OCI-LY3 (cell line): ENCODE measurements at regions not wholly inside any gene's neighbourhood (a gene's known extent, or its start where the extent isn't known, plus 50 kb on each side); places are given as distances from the start of the nearest gene placed in this dataset.

Experiments used
- H2AFZ ChIP-seq: fragments of 200-600, 300-600 bp; shearing (Covaris generic); 2 replicates; pipeline ENCODE4 v1.6.0; 2014; ENCODE audit warnings: antibody characterized with exemption, low read depth, low read length
- H3K27ac ChIP-seq: fragments of 200-600, 300-600 bp; sonication (generic); 2 replicates; pipeline ENCODE4 v1.5.1; 2014; ENCODE audit warnings: mild to moderate bottlenecking, low read length, moderate library complexity, mixed read lengths
- H3K27me3 ChIP-seq: fragments of 200-600, 300-600 bp; sonication (generic); 2 replicates; pipeline ENCODE4 v1.6.1; 2014; ENCODE audit warnings: low read depth, low read length, mixed read lengths
- H3K36me3 ChIP-seq: fragments of 200-600, 300-600 bp; sonication (generic); replicated peaks from 2 replicates; pipeline ENCODE3; 2014; ENCODE audit warnings: low read depth, low read length, mixed read lengths
- H3K4me1 ChIP-seq: fragments of 300-600, 200-600 bp; sonication (generic); 2 replicates; pipeline ENCODE4 v1.6.1; 2014; ENCODE audit warnings: low read length, mixed read lengths
- H3K4me2 ChIP-seq: fragments of 200-600, 300-600 bp; sonication (generic); 2 replicates; pipeline ENCODE4 v1.6.1; 2014; ENCODE audit warnings: low read length, mixed read lengths
- H3K4me3 ChIP-seq: fragments of 300-600, 200-600 bp; sonication (generic); 2 replicates; pipeline ENCODE4 v1.5.1; 2014; ENCODE audit warnings: antibody characterized with exemption, mild to moderate bottlenecking, low read length, moderate library complexity
- H3K79me2 ChIP-seq: fragments of 300-600, 200-600 bp; shearing (Covaris generic); 2 replicates; pipeline ENCODE4 v1.6.1; 2014; ENCODE audit warnings: mild to moderate bottlenecking, low read length, mixed read lengths
- H3K9ac ChIP-seq: fragments of 300-600, 200-600 bp; shearing (Covaris generic); 2 replicates; pipeline ENCODE4 v1.6.0; 2014; ENCODE audit warnings: mild to moderate bottlenecking, low read length, moderate library complexity
- H3K9me3 ChIP-seq: fragments of 200-600, 300-600 bp; shearing (Covaris generic); 2 replicates; pipeline ENCODE4 v1.6.1; 2014; ENCODE audit warnings: low read length, mixed read lengths; ENCODE audit not compliant: insufficient read depth
- H4K20me1 ChIP-seq: fragments of 200-600, 300-600 bp; sonication (generic); 2 replicates; pipeline ENCODE4 v1.6.1; 2016; ENCODE audit warnings: low read length, mixed read lengths; ENCODE audit not compliant: insufficient read depth
- EZH2phosphoT487 ChIP-seq: fragments of 200-600 bp; shearing (Covaris generic); IDR thresholded peaks from 2 replicates; pipeline ENCODE4 v1.6.1; 2018; ENCODE audit warnings: antibody characterized with exemption, mixed run types, low read depth
- TF ChIP-seq, protein P1 (sequence below): fragments of 200-600, 300-600 bp; sonication (generic); IDR thresholded peaks from 2 replicates; pipeline ENCODE4 v1.5.1; 2014; ENCODE audit warnings: antibody characterized with exemption, low read length, low read depth

DNA sequence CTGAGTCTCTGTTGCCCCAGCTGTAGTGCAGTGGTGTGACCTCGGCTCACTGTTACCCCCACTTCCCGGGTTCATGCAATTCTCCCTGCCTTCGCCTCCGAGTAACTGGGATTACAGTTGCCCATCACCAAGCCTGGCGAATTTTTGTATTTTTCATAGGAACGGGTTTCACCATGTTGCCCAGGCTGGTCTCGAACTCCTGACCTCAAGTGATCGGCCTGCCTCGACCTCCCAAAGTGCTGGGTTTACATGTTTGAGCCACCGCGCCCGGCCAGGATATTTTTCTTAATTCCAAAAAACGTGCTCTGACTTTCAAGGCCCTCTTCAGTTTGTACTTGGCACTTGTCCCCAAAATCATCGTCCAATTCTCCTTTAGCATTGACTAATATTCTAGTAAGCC is 129.2 kb upstream of the EPHA5 start:
- Histone ChIP-seq H3K36me3 (no peaks in the 10 kb centered on the region), H3K4me2 (no peak overlapping the region), H3K4me3 (no peak overlapping the region), H3K27ac (no peak overlapping the region), H2AFZ (no peak overlapping the region), H4K20me1 (no peaks in the 10 kb centered on the region), H3K27me3 (no peaks in the 10 kb centered on the region), H3K4me1 (no peaks in the 10 kb centered on the region), H3K9me3 (no peaks in the 10 kb centered on the region), H3K9ac (no peak overlapping the region), H3K79me2 (no peaks in the 10 kb centered on the region)
- TF ChIP-seq, protein P1, sequence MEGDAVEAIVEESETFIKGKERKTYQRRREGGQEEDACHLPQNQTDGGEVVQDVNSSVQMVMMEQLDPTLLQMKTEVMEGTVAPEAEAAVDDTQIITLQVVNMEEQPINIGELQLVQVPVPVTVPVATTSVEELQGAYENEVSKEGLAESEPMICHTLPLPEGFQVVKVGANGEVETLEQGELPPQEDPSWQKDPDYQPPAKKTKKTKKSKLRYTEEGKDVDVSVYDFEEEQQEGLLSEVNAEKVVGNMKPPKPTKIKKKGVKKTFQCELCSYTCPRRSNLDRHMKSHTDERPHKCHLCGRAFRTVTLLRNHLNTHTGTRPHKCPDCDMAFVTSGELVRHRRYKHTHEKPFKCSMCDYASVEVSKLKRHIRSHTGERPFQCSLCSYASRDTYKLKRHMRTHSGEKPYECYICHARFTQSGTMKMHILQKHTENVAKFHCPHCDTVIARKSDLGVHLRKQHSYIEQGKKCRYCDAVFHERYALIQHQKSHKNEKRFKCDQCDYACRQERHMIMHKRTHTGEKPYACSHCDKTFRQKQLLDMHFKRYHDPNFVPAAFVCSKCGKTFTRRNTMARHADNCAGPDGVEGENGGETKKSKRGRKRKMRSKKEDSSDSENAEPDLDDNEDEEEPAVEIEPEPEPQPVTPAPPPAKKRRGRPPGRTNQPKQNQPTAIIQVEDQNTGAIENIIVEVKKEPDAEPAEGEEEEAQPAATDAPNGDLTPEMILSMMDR: no peak
- no peak for TF ChIP-seq EZH2phosphoT487

DNA sequence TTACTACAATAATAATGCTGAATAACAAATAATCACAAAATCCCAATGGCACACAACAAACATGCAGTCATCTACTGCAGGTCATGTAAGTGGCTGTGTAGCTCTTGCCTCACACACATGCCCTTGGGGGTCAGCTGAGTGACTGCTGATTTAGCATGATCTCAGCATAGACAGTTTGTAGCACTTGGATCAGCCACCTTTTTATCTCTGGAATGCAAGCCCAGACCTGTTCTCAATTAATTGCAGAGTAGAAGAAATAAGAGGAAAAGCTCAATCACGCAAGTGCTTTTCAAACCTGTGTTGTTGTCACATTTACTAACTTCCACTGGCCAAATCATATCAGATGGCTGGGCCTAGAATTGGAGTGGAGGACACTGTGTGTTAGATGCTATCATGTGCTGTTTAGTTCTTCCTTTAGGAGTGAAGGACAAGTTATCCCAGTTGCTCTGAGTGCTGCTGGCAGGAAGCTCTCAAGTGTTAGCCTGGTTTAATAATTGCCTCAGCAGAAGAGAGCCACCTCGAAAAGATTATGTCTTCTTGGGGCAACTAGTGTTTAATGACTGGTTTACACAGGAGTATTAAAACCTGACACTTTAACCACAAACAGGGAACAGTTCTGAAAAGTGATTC is 128.3 kb upstream of the EPHA5 start:
- Histone ChIP-seq H3K4me1 (no peaks in the 10 kb centered on the region), H2AFZ (peak overlapping the region; percentile 36; the same call in 1 of the 2 replicates), H3K27ac (no peak overlapping the region)

DNA sequence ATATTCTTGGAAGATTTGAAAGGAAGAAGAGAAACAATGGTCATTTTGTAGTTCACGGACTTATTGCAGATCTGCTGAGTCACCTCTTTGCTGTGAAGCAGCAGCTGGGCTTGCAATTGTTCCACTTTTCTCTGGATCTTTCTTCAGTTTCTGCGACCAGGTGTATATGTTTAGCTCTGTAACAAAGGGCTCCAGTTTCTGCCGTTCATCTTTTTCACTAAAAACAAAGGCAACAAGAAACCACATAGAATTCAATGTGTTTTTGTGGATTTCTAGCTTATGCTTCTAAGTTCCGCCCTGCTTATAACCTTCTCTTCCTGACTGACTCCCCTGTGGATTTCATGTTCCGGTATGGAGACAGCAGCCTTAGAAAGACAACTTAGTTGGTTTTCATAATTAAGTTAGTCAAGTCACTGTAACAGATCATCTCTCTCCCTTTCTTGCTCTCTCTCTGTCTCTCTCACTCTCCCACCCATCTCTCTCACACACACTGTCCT is 121.6 kb upstream of the EPHA5 start:
- peak overlapping the region; percentile 10; the same call in 1 of the 2 replicates for H3K4me2 ChIP-seq
- H3K4me3 ChIP-seq: no peak overlapping the region
- H3K36me3 ChIP-seq: no peaks in the 10 kb centered on the region
- H2AFZ ChIP-seq: peak overlapping the region; percentile 40; the same call in 1 of the 2 replicates
- H4K20me1 ChIP-seq: no peaks in the 10 kb centered on the region
- no peaks in the 10 kb centered on the region for H3K9me3 ChIP-seq
- H3K9ac ChIP-seq: no peak overlapping the region
- no peaks in the 10 kb centered on the region for H3K79me2 ChIP-seq
- TF ChIP-seq, protein P1: no peak
- no peak for TF ChIP-seq EZH2phosphoT487
- no peak overlapping the region for H3K27ac ChIP-seq
- H3K27me3 ChIP-seq: no peaks in the 10 kb centered on the region
- H3K4me1 ChIP-seq: no peaks in the 10 kb centered on the region

More for the DNA sequence above, 128.3 kb upstream of the EPHA5 start:
- Histone ChIP-seq H4K20me1 (no peaks in the 10 kb centered on the region), H3K9ac (no peak overlapping the region), H3K27me3 (no peaks in the 10 kb centered on the region), H3K36me3 (no peaks in the 10 kb centered on the region), H3K9me3 (no peaks in the 10 kb centered on the region), H3K4me3 (no peak overlapping the region), H3K4me2 (no peak overlapping the region), H3K79me2 (no peaks in the 10 kb centered on the region)
- TF ChIP-seq EZH2phosphoT487: no peak
- TF ChIP-seq, protein P1: no peak

DNA sequence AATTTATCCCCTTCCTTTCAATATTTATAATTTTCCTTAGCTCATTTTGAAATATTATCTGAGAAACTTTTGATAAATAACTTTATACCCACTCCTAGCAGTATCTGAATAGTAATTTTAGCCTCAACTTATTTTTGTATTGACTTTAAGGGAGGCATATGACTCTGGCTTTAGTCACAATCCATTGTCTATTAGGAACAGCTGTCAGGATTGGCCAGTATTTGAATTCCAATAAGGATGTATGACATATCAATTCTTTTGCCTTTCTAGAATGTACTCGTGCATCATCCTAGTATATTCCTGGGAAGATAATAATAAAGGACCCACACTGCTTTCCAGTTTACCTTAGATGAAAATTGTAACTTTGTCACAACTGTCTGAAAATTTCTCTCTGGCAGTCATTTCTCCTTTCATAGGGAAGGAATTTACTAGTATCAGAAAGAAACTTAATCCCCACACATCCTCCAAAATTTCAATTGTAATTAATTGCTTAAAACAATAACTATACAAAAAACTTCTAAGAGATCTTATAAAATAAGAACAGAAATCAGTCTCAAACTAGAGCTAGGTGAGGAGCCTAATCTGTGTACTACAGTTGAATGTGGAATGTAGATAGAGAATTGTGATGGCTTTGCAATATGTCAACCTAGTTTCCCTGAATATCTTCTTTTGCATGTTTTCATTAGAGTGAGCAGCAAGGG is 121.0 kb upstream of the EPHA5 start:
- Histone ChIP-seq H3K27ac (no peak overlapping the region), H3K27me3 (no peaks in the 10 kb centered on the region), H3K4me3 (no peak overlapping the region), H4K20me1 (no peaks in the 10 kb centered on the region), H3K9ac (no peak overlapping the region), H3K4me2 (peak overlapping the region; percentile 10; the same call in 1 of the 2 replicates), H3K4me1 (no peaks in the 10 kb centered on the region), H3K36me3 (no peaks in the 10 kb centered on the region), H3K9me3 (no peaks in the 10 kb centered on the region), H3K79me2 (no peaks in the 10 kb centered on the region), H2AFZ (peak overlapping the region; percentile 40; the same call in 1 of the 2 replicates)
- TF ChIP-seq EZH2phosphoT487: no peak
- TF ChIP-seq, protein P1: no peak
